H1 (cell line): ENCODE measurements at regions not wholly inside any gene's neighbourhood (a gene's known extent, or its start where the extent isn't known, plus 50 kb on each side); places are given as distances from the start of the nearest gene placed in this dataset.

Source experiments
- CTCF ChIA-PET: fragments of 300-600 bp; sonication (Branson Sonifier 250); formaldehyde crosslinking; loops from one replicate; lab custom pipeline; 2021; ENCODE audit not compliant: partially characterized antibody; lab: Charles Lee
- POLR2A ChIA-PET: fragments of 300-600 bp; sonication (Branson Sonifier 250); formaldehyde crosslinking; loops from one replicate; lab custom pipeline; 2021; ENCODE audit warnings: inconsistent platforms; ENCODE audit not compliant: partially characterized antibody; lab: Charles Lee
- DNase-seq, 2 experiments: peaks; one replicate each; pipeline versions ENCODE4 v3.0.0 to v3.0.0-alpha.2; 2010 to 2022; ENCODE audit warnings: low spot score in 2 of 2, low read depth in 1 of 2, mixed read lengths in 1 of 2
- FAIRE-seq: peaks from 2 replicates; lab custom pipeline; 2011; peaks lifted over from hg19 to GRCh38; lab: Jason Lieb, UNC
- H2AFZ ChIP-seq: 2 replicates; pipeline ENCODE4 v1.8.1; 2012; ENCODE audit warnings: low read length, inconsistent platforms
- H2AK5ac ChIP-seq: 2 replicates; pipeline ENCODE4 v1.6.1; 2013; ENCODE audit warnings: low read depth, low read length
- H2BK120ac ChIP-seq: replicated peaks from 2 replicates; pipeline ENCODE3; 2013; ENCODE audit warnings: low read depth, low read length, inconsistent platforms
- H2BK12ac ChIP-seq: 2 replicates; pipeline ENCODE4 v1.6.1; 2013; ENCODE audit warnings: low read depth, low read length
- H2BK15ac ChIP-seq: 2 replicates; pipeline ENCODE4 v1.6.1; 2013; ENCODE audit warnings: low read length
- H2BK20ac ChIP-seq: 2 replicates; pipeline ENCODE4 v1.6.1; 2013; ENCODE audit warnings: low read length
- H2BK5ac ChIP-seq: 2 replicates; pipeline ENCODE4 v1.6.1; 2013; ENCODE audit warnings: low read depth, low read length
- H3K14ac ChIP-seq: 2 replicates; pipeline ENCODE4 v1.6.1; 2013; ENCODE audit warnings: inconsistent platforms; ENCODE audit not compliant: insufficient read length
- H3K18ac ChIP-seq: 2 replicates; pipeline ENCODE4 v1.6.1; 2013; ENCODE audit warnings: low read length; ENCODE audit errors: extremely low read depth
- H3K23ac ChIP-seq: 2 replicates; pipeline ENCODE4 v1.6.1; 2013; ENCODE audit warnings: inconsistent platforms; ENCODE audit not compliant: insufficient read length
- H3K23me2 ChIP-seq: 2 replicates; pipeline ENCODE4 v1.6.1; 2013; ENCODE audit warnings: low read depth, low read length
- H3K27ac ChIP-seq: 2 replicates; pipeline ENCODE4 v1.6.1; 2011; ENCODE audit warnings: low read depth, low read length, inconsistent platforms
- H3K27me3 ChIP-seq, 4 experiments: replicated peaks in 1 of 4; 1 replicate in 1 of 4; 2 replicates in 3 of 4; pipeline versions ENCODE4 v1.6.1 to v1.8.1; 2011 to 2013; ENCODE audit warnings: low read length in 3 of 4, mild to moderate bottlenecking in 3 of 4, inconsistent platforms in 2 of 4, mixed read lengths in 2 of 4, moderate library complexity in 1 of 4; ENCODE audit not compliant: control insufficient read depth in 3 of 4, insufficient read depth in 3 of 4; ENCODE audit errors: extremely low read depth in 1 of 4
- H3K36me3 ChIP-seq, 4 experiments: 2 replicates each; pipeline versions ENCODE4 v1.6.1 to v1.8.1; 2011 to 2013; ENCODE audit warnings: mild to moderate bottlenecking in 4 of 4, low read length in 3 of 4, moderate library complexity in 2 of 4, control low read depth in 1 of 4, inconsistent platforms in 1 of 4; ENCODE audit not compliant: insufficient read depth in 4 of 4, control insufficient read depth in 2 of 4
- H3K4ac ChIP-seq: replicated peaks from 2 replicates; pipeline ENCODE3; 2013; ENCODE audit warnings: low read length, low read depth, mixed read lengths, inconsistent platforms; ENCODE audit not compliant: insufficient read length
- H3K4me1 ChIP-seq, 4 experiments: replicated peaks in 1 of 4; 1 replicate in 1 of 4; 2 replicates in 3 of 4; pipeline versions ENCODE4 v1.6.1 to v1.8.1; 2011 to 2013; ENCODE audit warnings: low read length in 3 of 4, inconsistent platforms in 2 of 4, mixed read lengths in 1 of 4; ENCODE audit not compliant: insufficient read depth in 4 of 4, control insufficient read depth in 3 of 4
- H3K4me2 ChIP-seq, 2 experiments: 2 replicates each; pipeline versions ENCODE4 v1.6.1 to v1.8.1; 2011 to 2013; ENCODE audit warnings: low read depth in 2 of 2, low read length in 2 of 2, control low read depth in 1 of 2, inconsistent platforms in 1 of 2, mild to moderate bottlenecking in 1 of 2; ENCODE audit not compliant: insufficient read depth in 1 of 2
- H3K4me3 ChIP-seq, 4 experiments: fragments of 200-600, 300-600 bp in 1 of 4; sonication (generic), shearing (Covaris generic), sonication (Bioruptor Twin) in 1 of 4; 2 replicates each; pipeline versions ENCODE4 v1.5.1 to v1.8.1; 2011 to 2016; ENCODE audit warnings: low read length in 4 of 4, low read depth in 3 of 4, control low read depth in 2 of 4, inconsistent platforms in 2 of 4, mild to moderate bottlenecking in 2 of 4, mixed read lengths in 1 of 4, moderate library complexity in 1 of 4; ENCODE audit not compliant: insufficient read depth in 2 of 4; ENCODE audit errors: extremely low read depth in 1 of 4
- H3K56ac ChIP-seq: replicated peaks from 2 replicates; pipeline ENCODE3; 2013; ENCODE audit warnings: low read depth, mild to moderate bottlenecking, mixed read lengths, low read length, inconsistent platforms; ENCODE audit not compliant: insufficient read length
- H3K79me1 ChIP-seq: 2 replicates; pipeline ENCODE4 v1.6.1; 2013; ENCODE audit warnings: low read depth, low read length, control low read depth
- H3K79me2 ChIP-seq, 2 experiments: 2 replicates each; pipeline versions ENCODE4 v1.6.1 to v1.8.1; 2012 to 2013; ENCODE audit warnings: low read length in 2 of 2, mild to moderate bottlenecking in 2 of 2, inconsistent platforms in 1 of 2; ENCODE audit not compliant: insufficient read depth in 2 of 2, control insufficient read depth in 1 of 2
- H3K9ac ChIP-seq, 4 experiments: replicated peaks in 1 of 4; 1 replicate in 1 of 4; 2 replicates in 3 of 4; pipeline versions ENCODE4 v1.6.1 to v1.8.1; 2011 to 2013; ENCODE audit warnings: low read depth in 3 of 4, low read length in 3 of 4, control low read depth in 2 of 4, mild to moderate bottlenecking in 2 of 4, moderate library complexity in 2 of 4, inconsistent platforms in 1 of 4; ENCODE audit errors: extremely low read depth in 1 of 4
- H3K9me3 ChIP-seq, 2 experiments: 2 replicates each; pipeline versions ENCODE4 v1.6.1 to v1.8.1; 2012 to 2013; ENCODE audit warnings: mild to moderate bottlenecking in 2 of 2, moderate library complexity in 2 of 2, control low read depth in 1 of 2, inconsistent platforms in 1 of 2, low read depth in 1 of 2, low read length in 1 of 2, mixed read lengths in 1 of 2; ENCODE audit not compliant: insufficient read depth in 2 of 2
- H4K20me1 ChIP-seq, 2 experiments: replicated peaks in 1 of 2; 2 replicates each; pipeline versions ENCODE3 to v1.8.1; 2011 to 2013; ENCODE audit warnings: inconsistent platforms in 2 of 2, low read length in 2 of 2, mild to moderate bottlenecking in 1 of 2; ENCODE audit not compliant: insufficient read depth in 2 of 2, control insufficient read depth in 1 of 2
- H4K5ac ChIP-seq: 2 replicates; pipeline ENCODE4 v1.6.1; 2013; ENCODE audit warnings: low read length, low read depth, mixed read lengths, inconsistent platforms; ENCODE audit not compliant: insufficient read length
- H4K8ac ChIP-seq: 2 replicates; pipeline ENCODE4 v1.8.0; 2013; ENCODE audit warnings: mild to moderate bottlenecking, moderate library complexity, low read length, inconsistent platforms; ENCODE audit not compliant: insufficient read depth; ENCODE audit errors: extremely low read depth
- H4K91ac ChIP-seq: replicated peaks from 2 replicates; pipeline ENCODE3; 2013; ENCODE audit warnings: low read length, mixed read lengths, inconsistent platforms; ENCODE audit not compliant: insufficient read length
- BRCA1 ChIP-seq: IDR thresholded peaks from 2 replicates; pipeline ENCODE4 v1.6.1; 2012; ENCODE audit warnings: low read depth, low read length, improper control_type of control experiment
- E2F6 ChIP-seq: IDR thresholded peaks from 2 replicates; pipeline ENCODE4 v1.6.1; 2012; ENCODE audit warnings: inconsistent platforms
- MAX ChIP-seq: IDR thresholded peaks from 2 replicates; pipeline ENCODE4 v1.6.1; 2012; ENCODE audit warnings: inconsistent platforms
- POLR2A ChIP-seq, 2 experiments: IDR thresholded peaks; 1 replicate in 1 of 2; 2 replicates in 1 of 2; pipeline ENCODE4 v1.6.1; 2011; ENCODE audit warnings: low read depth in 2 of 2, low read length in 2 of 2, mild to moderate bottlenecking in 2 of 2; ENCODE audit errors: control extremely low read depth in 1 of 2
- SUZ12 ChIP-seq: fragments of 200-600 bp; sonication (generic); IDR thresholded peaks from 2 replicates; pipeline ENCODE4 v1.6.1; 2012; ENCODE audit warnings: mild to moderate bottlenecking, inconsistent platforms, low read length, moderate library complexity, mixed read lengths
- TBP ChIP-seq: IDR thresholded peaks from 2 replicates; pipeline ENCODE4 v1.6.1; 2011; ENCODE audit warnings: low read depth, low read length, improper control_type of control experiment
- WGBS, 2 experiments: shearing (Covaris generic) in 1 of 2; methylation state at CpG; one replicate each; pipeline versions ENCODE4 v1.1.6 to v1.1.7; 2013 to 2015; ENCODE audit warnings: low lambda C conversion rate in 2 of 2, mixed read lengths in 2 of 2, inconsistent platforms in 1 of 2, low coverage in 1 of 2, missing lambda C conversion rate in 1 of 2; ENCODE audit not compliant: insufficient replicate concordance in 2 of 2, insufficient coverage in 1 of 2, insufficient read length in 1 of 2; ENCODE audit errors: extremely low coverage in 1 of 2, missing lambda C conversion rate in 1 of 2; 5-methylcytosine and 5-hydroxymethylcytosine counted together
- TF ChIP-seq, protein P1 (sequence below): IDR thresholded peaks from 2 replicates; pipeline ENCODE4 v1.6.1; 2011; ENCODE audit warnings: low read length, improper control_type of control experiment

DNA sequence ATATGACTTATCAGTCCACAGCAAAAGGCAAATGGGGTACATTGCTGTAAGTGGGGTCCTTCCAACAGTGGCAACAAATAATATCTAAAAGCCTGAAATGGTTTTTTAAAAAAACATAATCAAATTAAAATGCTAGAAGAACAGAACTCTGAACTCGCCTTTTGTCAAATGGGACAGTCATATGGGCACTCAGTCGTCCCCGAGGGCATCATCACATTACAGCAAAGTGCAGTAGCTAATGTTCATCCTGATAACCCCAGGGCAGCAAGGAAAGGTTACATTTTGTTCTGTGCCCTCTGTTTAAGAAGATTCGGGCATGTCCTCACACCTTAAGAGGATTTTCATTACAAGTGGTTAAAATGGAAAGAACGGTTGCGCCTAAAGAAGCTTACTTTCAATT is 997.9 kb upstream of the TENM3 start:
- no peak for DNase-seq
- Histone ChIP-seq H2BK12ac (no peak overlapping the region), H2BK120ac (no peak overlapping the region), H3K9ac (no peak overlapping the region), H4K20me1 (no peaks in the 10 kb centered on the region), H3K4me1 (peaks cover 2 to 6% (median 3%) of the 10 kb centered on the region in 4 experiments; a peak in 5 of 7 replicates), H2BK15ac (no peak overlapping the region), H3K18ac (no peak overlapping the region), H4K8ac (no peak overlapping the region), H3K23ac (no peak overlapping the region), H3K56ac (no peak overlapping the region), H3K79me2 (no peaks in the 10 kb centered on the region), H2AFZ (no peak overlapping the region), H3K4me2 (no peak overlapping the region), H2BK20ac (no peak overlapping the region), H3K4ac (no peak overlapping the region), H3K23me2 (no peaks in the 10 kb centered on the region), H3K4me3 (no peak overlapping the region), H4K5ac (no peak overlapping the region), H3K79me1 (no peaks in the 10 kb centered on the region), H4K91ac (no peak overlapping the region), H3K36me3 (no peaks in the 10 kb centered on the region), H3K14ac (no peak overlapping the region), H2AK5ac (no peak overlapping the region), H3K27me3 (no peaks in the 10 kb centered on the region), H3K9me3 (no peaks in the 10 kb centered on the region; a peak in 1 of 4 replicates), H2BK5ac (no peak overlapping the region), H3K27ac (no peak overlapping the region)
- no peak for FAIRE-seq
- 94% methylated on average over 6 of the region's 6 CpGs; no CpG with 5 or more reads in 1 of the 2 experiments for WGBS, 2 experiments
- ChIA-PET POLR2A (no interaction called here), CTCF (interaction anchor here (0.8 to 2.8 kb wide), 2 partner anchors 16 to 57 kb away, joined by 3 to 13 read pairs; no protein-coding TSS in a partner anchor)
- TF ChIP-seq, protein P1, sequence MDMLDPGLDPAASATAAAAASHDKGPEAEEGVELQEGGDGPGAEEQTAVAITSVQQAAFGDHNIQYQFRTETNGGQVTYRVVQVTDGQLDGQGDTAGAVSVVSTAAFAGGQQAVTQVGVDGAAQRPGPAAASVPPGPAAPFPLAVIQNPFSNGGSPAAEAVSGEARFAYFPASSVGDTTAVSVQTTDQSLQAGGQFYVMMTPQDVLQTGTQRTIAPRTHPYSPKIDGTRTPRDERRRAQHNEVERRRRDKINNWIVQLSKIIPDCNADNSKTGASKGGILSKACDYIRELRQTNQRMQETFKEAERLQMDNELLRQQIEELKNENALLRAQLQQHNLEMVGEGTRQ, result no peak
- TF ChIP-seq TBP (no peak), SUZ12 (no peak), MAX (no peak), E2F6 (no peak), POLR2A (IDR thresholded peaks at IDR 0.05; ENCODE audit: control extremely low read depth in 1 of 2, low read depth in 2 of 2, low read length in 2 of 2) (no peak), BRCA1 (no peak)
